GM19397 (cell line): ENCODE measurements at regions not wholly inside any gene's neighbourhood (a gene's known extent, or its start where the extent isn't known, plus 50 kb on each side); places are given as distances from the start of the nearest gene placed in this dataset.
"Not testable (repeated sequence)": the region's sequence is repeated elsewhere in the genome, so short reads cannot be mapped to it uniquely, and the experiment has no call there.

Source experiments
- ATAC-seq: cut with Tn5 transposase; IDR thresholded peaks from one replicate; pipeline ENCODE4 v1.9.1; 2021; ENCODE audit warnings: mild to moderate bottlenecking, moderate library complexity; ENCODE audit not compliant: unreplicated experiment

GRCh38 chr10:52539463-52539862 is 225.4 kb downstream of the DKK1 start:
- ATAC-seq, result no peak

DNA sequence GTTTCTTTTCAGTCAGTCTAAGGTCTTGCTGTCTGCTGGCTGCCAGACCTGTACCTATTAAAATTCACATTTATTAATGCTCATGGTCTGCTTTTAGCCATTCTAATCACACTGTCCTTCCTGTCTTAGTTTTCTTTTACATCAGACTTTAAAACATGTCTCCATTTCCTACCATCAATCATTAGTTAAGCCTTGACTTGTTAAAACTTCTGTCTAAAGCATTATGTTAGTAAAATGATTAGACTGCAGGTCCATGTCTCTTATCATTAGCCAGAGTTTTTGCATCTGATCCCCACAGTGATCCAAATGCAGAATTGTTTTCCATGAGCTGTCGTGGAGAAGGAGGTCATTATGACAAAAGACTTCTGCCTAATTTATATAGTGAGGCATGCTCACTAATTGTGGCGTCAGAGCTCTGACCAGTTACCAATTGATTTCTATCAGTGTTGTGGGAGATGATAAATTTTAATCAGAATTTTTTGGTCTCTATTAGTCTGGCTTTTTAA is 226.5 kb downstream of the DKK1 start:
- ATAC-seq, result no peak

DNA sequence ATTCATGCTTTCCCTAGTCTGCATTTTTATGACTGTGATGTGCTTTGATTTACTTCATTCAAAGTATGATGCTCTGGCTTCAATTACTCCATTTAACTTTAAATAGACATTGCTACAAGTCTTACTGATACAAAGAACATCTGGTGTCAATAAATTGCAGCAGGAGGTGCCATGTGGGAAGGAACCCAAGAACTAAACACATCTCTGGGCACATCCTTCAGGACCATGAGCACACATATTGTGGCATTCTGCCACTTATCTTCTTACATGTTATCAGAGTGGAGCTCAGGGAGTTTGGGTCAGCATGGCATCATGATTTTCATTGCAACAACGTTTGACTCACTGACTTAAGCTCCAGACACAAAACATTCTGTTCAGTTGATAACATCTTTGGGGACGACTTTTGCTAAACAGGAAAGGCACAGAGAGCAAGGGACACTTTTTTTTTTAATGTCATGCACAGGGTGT is 227.0 kb downstream of the DKK1 start:
- ATAC-seq, result no peak

- ATAC-seq, result no peak
These were observed 228.8 kb downstream of the DKK1 start for GRCh38 chr10:52542906-52543305.

- no peak for ATAC-seq
These were observed 221.5 kb downstream of the MBL2 start for GRCh38 chr10:52551046-52551445.

- no peak for ATAC-seq
These were observed 214.5 kb downstream of the MBL2 start for GRCh38 chr10:52558090-52558489.

- ATAC-seq, result no peak
These were observed 211.3 kb downstream of the MBL2 start for GRCh38 chr10:52561322-52561721.

DNA sequence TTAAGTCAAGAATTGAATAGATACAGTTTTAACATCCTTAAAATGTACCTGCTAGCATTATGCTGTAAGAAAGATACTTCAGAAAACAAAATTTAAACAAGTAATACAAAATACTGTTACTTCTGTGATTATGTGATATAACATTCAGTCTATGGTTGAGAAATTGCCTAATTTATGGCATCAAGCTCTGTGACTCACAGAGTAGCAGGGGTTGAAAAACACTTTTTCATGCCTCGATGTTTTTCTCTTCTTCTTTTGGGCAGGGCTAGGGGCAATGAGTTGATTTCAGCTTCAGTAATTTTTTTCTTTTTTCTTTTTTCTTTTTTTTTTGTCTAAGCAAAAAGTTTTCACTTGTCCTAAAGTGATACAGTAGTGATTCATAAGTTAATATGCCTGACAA is 209.2 kb downstream of the MBL2 start:
- no peak for ATAC-seq

DNA sequence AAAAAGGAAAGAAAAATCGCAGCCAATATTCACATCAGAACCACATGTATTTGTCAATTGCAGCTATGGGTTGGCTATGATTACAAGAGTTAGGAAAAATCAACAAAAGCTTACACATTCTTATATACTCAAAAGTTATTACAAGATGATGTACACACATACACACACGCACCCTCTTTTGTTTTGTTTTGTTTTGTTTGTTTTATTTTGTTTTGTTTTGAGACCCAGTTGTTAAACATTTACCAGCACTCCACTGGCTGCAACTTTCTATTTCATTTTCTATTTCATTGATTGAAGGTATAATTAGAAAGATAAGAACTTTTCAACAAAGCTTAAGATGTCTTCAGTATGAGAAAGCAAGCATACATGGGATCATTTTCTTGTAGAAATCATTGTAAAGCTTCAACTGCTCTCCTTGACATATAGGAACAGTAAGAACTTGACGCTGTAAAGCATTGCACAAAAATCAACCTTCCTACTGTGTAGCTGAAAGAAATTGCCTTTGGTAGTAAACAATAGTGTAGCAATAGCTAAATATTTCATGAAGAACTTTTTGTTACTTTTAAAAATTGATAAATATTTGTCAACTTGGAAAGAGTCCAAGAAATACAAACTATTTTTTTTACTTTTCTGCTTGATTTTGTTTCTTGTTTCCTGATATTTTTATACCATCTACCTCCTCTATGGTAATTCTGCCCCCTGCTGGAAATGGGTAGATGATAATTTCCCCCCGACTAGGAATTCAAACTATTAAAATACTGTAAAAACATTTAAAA is 205.9 kb downstream of the MBL2 start:
- ATAC-seq, result no peak

DNA sequence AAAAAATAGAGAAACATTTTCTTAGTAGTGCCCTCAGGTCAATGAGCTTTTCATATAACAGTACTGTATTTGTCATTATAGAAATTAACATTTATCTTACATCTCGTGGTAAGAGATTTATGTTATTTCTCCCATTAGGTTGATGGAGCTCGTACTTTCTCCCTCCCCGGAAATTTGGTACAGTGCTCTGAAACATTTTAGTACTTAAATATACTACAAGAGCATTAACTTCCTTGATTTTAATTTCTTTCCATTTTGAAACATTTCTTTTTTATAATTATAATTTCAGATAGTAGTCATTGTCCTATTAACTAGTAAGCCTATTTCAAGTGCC is 205.4 kb downstream of the MBL2 start:
- ATAC-seq, result no peak

DNA sequence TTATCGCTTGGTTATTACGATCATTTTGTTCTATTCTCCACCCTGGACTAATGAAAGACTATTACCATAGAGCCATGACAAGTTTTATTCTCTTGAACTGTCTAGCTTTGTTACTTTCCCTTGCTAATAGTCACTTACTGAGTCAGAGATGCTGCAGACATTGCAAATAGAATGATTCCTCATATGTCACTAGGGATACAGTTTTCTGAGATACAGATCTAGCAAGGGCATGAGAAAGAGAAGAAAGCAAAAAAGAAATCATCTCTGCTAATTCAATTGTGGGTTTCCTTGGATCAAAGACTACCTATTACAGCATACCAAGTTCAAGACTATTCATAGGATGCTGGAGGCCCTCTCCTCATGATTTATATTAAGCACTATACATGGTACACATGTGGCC is 204.3 kb downstream of the MBL2 start:
- no peak for ATAC-seq

- ATAC-seq, result no peak
These were observed 202.1 kb downstream of the MBL2 start for GRCh38 chr10:52570490-52570889.

DNA sequence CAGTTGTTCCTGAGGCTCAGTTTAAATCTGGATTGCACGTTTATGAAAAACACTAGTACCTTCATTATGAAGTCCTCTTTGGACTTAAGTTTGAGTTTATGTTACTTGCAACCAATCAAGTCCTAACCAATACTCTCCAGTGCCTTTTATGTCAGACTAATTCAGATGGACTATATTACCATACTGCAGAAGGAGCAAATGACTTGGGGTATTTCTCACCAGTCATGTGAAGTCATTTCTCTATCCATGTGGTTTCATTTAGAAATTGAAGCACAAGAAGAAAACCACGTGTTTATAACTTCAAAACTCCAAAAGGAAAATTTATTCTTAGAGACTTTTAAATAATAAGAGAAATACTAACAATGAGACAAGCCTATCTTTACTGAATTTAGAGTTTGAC is 201.6 kb downstream of the MBL2 start:
- ATAC-seq, result no peak

- no peak for ATAC-seq
These were observed 200.9 kb downstream of the MBL2 start for GRCh38 chr10:52571516-52572182.

DNA sequence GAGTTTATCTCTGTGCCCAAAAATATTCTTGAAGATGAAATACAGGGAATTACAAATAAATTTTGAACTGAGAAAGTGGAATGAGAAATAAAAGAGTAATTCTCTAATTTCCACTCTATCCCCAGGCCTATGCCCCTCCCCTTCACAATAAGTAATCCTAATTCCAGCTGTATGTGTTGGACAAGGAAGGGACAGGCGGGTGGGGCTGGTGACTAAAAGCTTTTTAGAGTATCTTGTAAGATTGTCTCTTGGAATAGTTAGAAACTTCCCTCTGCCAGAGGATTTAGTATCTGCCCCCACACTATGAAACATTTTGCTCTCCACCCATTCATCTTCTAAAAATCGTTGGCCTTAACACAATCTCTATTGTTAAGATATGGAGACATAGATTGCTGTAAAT is 199.2 kb downstream of the MBL2 start:
- no peak for ATAC-seq

- ATAC-seq, result no peak
These were observed 197.9 kb downstream of the MBL2 start for GRCh38 chr10:52574697-52575096.

- ATAC-seq, result no peak
These were observed 195.5 kb downstream of the MBL2 start for GRCh38 chr10:52577047-52577446.

DNA sequence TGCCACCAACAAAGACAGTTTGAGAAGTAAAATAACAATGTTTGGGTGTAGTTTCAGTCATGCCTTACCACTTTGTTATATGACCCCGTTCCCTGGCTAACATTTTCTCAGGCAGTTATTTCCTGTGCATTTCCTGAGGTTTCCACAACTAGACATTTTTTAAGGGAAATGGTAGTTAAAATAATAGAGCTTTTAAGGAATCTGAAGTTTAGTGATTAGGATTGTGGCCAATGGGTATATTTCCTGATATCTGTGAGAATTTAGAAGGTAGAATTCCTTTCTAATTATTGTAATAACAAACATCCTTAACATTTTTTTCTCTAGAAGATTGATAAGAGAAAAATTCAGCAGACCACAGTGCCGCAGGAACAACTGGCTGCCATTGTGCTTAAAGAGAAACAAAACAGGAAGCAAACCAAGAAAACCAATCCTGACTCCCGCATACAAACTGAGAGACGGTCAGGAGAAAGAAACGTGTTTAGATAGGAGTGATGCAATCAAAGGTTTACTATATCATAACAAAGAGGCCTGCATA is 193.6 kb downstream of the MBL2 start:
- no peak for ATAC-seq

DNA sequence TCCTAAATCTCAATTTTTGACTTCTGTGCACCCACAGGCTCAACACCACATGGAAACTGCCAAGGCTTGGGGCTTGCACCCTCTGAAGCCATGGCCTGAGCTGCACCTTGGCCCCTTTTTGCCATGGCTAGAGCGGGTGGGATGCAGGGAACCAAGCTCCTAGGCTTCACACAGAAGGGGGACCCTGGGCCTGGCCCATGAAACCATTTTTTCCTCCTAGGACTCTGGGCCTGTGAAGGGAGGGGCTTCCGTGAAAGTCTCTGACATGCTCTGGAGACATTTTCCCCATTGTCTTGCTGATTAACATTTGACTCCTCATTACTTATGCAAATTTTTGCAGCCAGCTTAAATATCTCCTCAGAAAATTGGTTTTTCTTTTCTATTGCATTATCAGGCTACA is 190.9 kb downstream of the MBL2 start:
- ATAC-seq, result not testable (repeated sequence)

GRCh38 chr10:52583336-52583735 is 189.2 kb downstream of the MBL2 start:
- no peak for ATAC-seq

- ATAC-seq, result no peak
These were observed 185.9 kb downstream of the MBL2 start for GRCh38 chr10:52586710-52587109.

DNA sequence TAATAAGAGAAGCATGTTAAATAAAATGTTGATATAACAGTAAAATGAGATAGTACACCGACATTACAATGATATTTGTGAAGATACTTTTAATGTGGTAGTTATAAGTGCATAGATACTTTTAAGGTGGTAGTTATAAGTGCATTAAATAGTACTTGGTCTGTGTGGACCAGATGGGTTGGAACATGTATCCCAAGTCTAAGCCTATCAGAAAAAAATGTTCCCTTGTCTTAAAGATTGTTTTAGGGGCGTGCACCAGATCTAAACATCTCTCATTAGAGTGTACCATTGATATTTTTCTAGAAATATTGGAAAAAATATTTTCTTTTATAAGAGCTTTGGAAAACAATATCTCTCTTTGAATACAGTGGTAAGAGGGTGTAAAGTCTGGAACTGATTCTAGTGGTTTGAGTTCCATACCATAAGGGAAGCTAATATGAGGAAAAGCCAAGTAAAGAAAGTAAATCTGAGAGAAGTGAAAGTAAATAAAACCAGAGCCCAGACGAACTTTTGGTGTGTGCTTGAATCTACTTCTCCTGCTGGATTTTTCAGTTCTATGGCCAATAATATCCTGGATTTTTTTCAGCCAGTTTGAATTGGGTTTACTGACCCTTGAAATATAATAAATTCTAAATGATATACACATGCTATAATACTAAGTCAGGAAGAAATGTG is 175.3 kb downstream of the MBL2 start:
- ATAC-seq, result no peak
